BLaER1 (cell line): ENCODE measurements at regions not wholly inside any gene's neighbourhood (a gene's known extent, or its start where the extent isn't known, plus 50 kb on each side); places are given as distances from the start of the nearest gene placed in this dataset.

Source experiments
- H3K27ac ChIP-seq: shearing (Covaris generic); formaldehyde crosslinking; 2 replicates; pipeline ENCODE4 v1.8.1; 2022
- H3K27me3 ChIP-seq: shearing (Covaris generic); formaldehyde crosslinking; 2 replicates; pipeline ENCODE4 v1.8.1; 2022
- H3K36me3 ChIP-seq: shearing (Covaris generic); formaldehyde crosslinking; 2 replicates; pipeline ENCODE4 v1.8.1; 2022
- H3K4me1 ChIP-seq: shearing (Covaris generic); formaldehyde crosslinking; 2 replicates; pipeline ENCODE4 v1.8.1; 2022
- H3K4me2 ChIP-seq: shearing (Covaris generic); formaldehyde crosslinking; 2 replicates; pipeline ENCODE4 v1.8.1; 2022
- H3K4me3 ChIP-seq: shearing (Covaris generic); formaldehyde crosslinking; 2 replicates; pipeline ENCODE4 v1.8.1; 2022
- H3K9ac ChIP-seq: shearing (Covaris generic); formaldehyde crosslinking; 2 replicates; pipeline ENCODE4 v1.8.1; 2022
- H3K9me3 ChIP-seq: shearing (Covaris generic); formaldehyde crosslinking; 2 replicates; pipeline ENCODE4 v1.8.1; 2022
- H4K20me1 ChIP-seq: shearing (Covaris generic); formaldehyde crosslinking; 2 replicates; pipeline ENCODE4 v1.8.1; 2022
- Cebpa-rat ChIP-seq: shearing (Covaris generic); IDR thresholded peaks from 2 replicates; pipeline ENCODE4 v1.8.1; 2022

DNA sequence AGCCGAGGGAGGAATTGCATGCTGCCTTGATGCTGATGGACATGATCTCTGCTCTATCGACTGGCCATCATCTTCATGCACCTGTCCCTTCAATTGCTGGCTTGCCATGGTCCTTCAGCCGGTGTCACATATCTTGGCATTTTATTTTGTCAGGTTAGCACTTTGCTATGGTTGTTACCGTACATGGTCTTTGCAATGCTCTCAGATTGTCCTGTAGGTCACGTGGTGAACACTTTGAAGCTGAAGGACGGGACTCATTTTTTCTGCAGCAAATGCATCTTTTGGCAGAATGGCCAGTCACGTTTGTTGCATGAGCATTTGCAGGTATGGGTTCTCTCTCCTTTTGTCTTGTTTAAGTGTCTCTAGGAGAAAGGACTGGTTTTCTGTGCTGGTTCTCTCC, 326.8 kb upstream of the SHH start:
- no peak overlapping the region for H3K9ac ChIP-seq
- no peaks in the 10 kb centered on the region for H3K36me3 ChIP-seq
- no peak overlapping the region for H3K4me2 ChIP-seq
- no peak overlapping the region for H3K4me3 ChIP-seq
- H3K9me3 ChIP-seq = no peaks in the 10 kb centered on the region
- H4K20me1 ChIP-seq = no peaks in the 10 kb centered on the region
- no peaks in the 10 kb centered on the region for H3K27me3 ChIP-seq
- H3K4me1 ChIP-seq = peaks cover 9% of the 10 kb centered on the region; the same call in 1 of the 2 replicates
- H3K27ac ChIP-seq = no peak overlapping the region
- TF ChIP-seq Cebpa-rat = no peak

DNA sequence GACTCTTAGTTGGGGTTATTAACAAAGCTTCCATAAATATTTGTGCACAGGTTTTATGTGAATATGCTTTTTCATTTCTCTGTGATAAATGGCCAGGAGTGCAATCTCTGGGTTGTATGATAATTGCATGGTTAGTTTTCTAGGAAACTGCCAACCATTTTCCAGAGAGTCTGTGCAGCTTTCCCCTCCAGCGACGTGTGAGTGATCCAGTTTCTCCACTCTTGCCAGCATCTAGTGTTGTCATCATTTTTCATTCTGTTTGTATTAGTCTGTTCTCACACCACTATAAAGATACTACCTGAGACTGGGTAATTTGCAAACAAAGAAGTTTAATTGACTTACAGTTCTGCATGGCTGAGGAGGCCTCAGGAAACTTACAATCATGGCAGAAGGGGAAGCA, 319.6 kb upstream of the SHH start:
- Histone ChIP-seq H3K27ac (no peak overlapping the region), H3K9me3 (no peaks in the 10 kb centered on the region), H3K9ac (no peak overlapping the region), H3K4me1 (no peaks in the 10 kb centered on the region), H3K4me2 (no peak overlapping the region), H3K36me3 (no peaks in the 10 kb centered on the region), H3K27me3 (no peaks in the 10 kb centered on the region), H3K4me3 (no peak overlapping the region), H4K20me1 (no peaks in the 10 kb centered on the region)
- no peak for TF ChIP-seq Cebpa-rat

DNA sequence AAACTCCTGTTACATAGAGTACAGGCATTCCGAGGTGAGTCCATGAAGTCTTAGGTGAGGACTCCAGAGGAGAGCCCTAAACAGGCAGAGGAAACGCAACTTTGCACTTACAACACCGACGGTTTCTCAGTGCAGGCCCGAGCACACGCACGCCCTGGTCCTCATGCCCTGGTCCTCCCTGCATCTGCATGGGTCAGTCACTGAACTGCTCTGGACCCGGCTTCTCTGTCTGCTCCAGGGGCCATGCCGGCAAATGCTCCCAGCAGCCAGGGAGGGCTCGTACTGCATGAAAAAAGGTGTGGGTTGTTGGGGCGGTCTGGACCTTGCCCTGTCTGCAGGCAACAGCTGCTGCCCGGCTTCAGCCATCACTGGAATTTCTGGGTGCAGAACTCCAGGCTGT, 317.3 kb upstream of the SHH start:
- no peaks in the 10 kb centered on the region for H3K27me3 ChIP-seq
- H3K4me2 ChIP-seq = no peak overlapping the region
- no peak for TF ChIP-seq Cebpa-rat
- no peak overlapping the region for H3K9ac ChIP-seq
- no peaks in the 10 kb centered on the region for H3K4me1 ChIP-seq
- H3K27ac ChIP-seq = no peak overlapping the region
- H3K36me3 ChIP-seq = no peaks in the 10 kb centered on the region
- no peaks in the 10 kb centered on the region for H3K9me3 ChIP-seq
- no peak overlapping the region for H3K4me3 ChIP-seq
- H4K20me1 ChIP-seq = no peaks in the 10 kb centered on the region

DNA sequence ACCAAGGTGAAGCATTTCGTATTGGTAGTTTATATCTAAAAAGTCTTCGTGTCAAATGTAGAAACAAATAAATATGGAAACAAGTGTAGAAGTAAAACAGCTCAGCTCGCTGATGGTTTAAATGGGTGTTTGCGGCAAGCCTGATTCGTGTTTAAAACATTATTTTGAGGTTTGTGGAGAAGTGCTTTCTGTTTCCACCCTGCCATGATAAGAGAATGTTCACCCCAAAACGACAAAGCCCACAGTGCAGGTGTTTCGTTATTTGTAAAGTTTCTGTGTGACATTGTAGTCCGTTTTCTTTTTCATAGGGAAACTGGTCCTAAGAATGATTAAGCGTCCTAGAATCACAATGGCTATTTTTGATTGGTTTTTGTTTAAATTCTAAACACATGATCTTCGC, 316.2 kb upstream of the SHH start:
- no peaks in the 10 kb centered on the region for H3K36me3 ChIP-seq
- H3K9me3 ChIP-seq = no peaks in the 10 kb centered on the region
- no peak overlapping the region for H3K4me3 ChIP-seq
- H3K9ac ChIP-seq = no peak overlapping the region
- no peaks in the 10 kb centered on the region for H3K27me3 ChIP-seq
- H3K4me2 ChIP-seq = no peak overlapping the region
- no peak overlapping the region for H3K27ac ChIP-seq
- no peak for TF ChIP-seq Cebpa-rat
- no peaks in the 10 kb centered on the region for H3K4me1 ChIP-seq
- no peaks in the 10 kb centered on the region for H4K20me1 ChIP-seq

DNA sequence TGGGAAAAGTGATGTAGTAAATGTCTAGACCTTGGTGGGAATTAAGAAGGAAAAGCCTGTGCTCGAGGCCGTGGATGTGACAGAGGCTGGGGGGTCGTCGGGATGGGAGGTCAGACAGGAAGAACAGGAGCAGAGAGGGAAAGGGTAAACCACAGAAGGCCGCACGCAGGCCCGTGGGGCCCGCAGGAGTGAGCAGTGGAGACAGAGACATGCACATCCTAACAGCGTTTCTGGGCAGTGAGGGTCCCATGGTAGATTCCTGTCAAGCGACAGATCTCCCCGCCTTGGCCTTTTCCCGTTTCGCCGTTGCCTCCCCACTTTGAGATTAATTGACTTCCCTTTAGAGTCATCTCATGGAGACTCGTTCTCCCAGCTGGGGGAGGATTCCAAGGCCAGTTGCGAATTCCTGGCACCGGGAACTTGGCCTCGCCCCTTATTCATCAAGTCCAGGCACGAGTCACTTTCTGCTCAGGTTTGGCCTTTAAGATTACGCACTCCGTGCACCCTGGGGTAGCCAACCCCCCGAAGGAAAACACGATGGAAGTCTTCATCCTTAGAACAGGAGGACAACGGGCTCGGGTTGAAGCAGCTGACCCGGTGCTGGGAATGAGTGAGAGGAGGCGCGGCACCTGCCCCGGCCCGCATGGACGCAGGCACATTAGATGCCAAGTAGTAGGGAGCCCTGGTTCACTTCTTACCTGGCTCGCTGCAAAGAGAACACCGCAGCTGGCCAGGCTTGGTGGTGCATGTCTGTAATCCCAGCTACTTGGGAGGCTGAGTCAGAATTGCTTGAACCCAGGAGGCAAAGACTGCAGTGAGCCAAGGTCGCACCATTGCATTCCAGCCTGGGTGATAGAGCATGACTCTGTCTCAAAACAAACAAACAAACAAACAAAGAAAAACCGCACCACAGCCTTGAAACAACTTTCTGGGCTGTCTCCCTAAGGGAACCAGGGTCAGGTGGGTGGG, 315.2 kb upstream of the SHH start:
- Histone ChIP-seq H3K4me3 (no peak overlapping the region), H3K4me1 (no peaks in the 10 kb centered on the region), H3K27ac (no peak overlapping the region), H4K20me1 (no peaks in the 10 kb centered on the region), H3K4me2 (no peak overlapping the region), H3K9me3 (no peaks in the 10 kb centered on the region), H3K27me3 (no peaks in the 10 kb centered on the region), H3K9ac (no peak overlapping the region), H3K36me3 (no peaks in the 10 kb centered on the region)
- no peak for TF ChIP-seq Cebpa-rat

DNA sequence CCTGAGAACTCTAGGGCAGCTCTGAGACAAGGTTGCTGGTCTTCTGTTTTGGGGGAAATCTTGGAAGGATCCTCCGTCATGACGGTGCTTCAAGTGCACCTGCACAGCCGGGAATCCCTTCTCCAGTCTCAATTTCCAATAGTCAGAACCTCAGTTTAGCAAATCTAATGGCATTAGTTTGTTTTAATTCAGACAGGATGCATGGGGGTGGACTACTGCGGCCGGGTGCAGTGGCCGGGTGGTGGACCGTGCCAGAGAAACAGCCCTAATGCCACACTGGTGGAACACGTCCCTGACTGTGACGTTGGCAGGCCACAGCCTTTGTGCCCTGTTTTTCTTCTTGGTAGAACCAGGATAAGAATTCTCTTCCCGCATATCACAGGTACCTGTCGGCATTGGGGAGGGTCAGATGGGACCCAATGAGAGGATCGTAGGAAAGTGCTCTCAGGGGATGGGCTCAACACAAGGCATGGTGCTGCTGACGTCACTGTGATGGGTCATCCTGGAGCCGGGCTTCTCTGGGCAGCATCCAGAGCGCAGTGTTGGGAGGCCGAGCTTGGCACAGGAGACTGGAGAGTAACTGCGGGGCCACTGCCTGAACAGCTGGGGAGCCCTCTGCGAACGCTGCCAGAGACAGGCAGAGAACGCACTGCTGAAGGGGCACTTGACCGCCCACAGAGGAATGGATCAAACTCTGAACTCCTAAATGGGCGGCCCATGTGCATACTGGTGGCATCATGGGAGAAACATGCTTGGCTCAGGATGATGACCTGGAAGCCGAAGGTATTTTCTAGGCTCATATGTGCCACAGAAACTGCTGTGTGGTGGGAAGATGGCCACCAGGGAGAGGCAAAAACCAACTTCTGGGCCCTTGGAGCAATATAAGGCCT, 313.8 kb upstream of the SHH start:
- Histone ChIP-seq H3K4me2 (no peak overlapping the region), H3K36me3 (no peaks in the 10 kb centered on the region), H3K27me3 (no peaks in the 10 kb centered on the region), H3K4me1 (no peaks in the 10 kb centered on the region), H3K27ac (no peak overlapping the region), H3K4me3 (no peak overlapping the region), H3K9ac (no peak overlapping the region), H4K20me1 (no peaks in the 10 kb centered on the region), H3K9me3 (no peaks in the 10 kb centered on the region)
- no peak for TF ChIP-seq Cebpa-rat

DNA sequence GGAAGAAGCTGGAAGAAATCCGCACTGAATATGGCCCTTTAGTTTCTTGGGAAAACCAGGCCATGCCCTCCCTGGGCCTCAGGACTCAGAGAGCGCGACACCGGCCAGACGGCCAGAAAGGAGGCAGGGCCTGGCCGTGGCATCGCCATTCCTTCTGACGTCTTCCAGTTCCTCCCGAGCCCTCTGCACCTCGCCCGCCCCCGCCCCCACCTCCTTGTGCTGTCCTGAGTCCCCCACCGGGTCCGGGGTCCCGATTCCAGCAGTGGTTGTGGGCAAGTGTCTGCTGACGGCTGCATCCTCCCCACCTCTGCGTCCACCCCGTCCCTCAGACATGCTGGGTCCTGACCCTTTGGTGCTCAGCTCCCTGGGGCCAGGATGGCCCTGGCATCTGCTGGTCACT, 312.1 kb upstream of the SHH start:
- no peak overlapping the region for H3K4me2 ChIP-seq
- H3K4me1 ChIP-seq = no peaks in the 10 kb centered on the region
- H3K9me3 ChIP-seq = no peaks in the 10 kb centered on the region
- no peak overlapping the region for H3K9ac ChIP-seq
- no peaks in the 10 kb centered on the region for H3K27me3 ChIP-seq
- TF ChIP-seq Cebpa-rat = no peak
- H3K36me3 ChIP-seq = no peaks in the 10 kb centered on the region
- no peaks in the 10 kb centered on the region for H4K20me1 ChIP-seq
- H3K27ac ChIP-seq = no peak overlapping the region
- no peak overlapping the region for H3K4me3 ChIP-seq

DNA sequence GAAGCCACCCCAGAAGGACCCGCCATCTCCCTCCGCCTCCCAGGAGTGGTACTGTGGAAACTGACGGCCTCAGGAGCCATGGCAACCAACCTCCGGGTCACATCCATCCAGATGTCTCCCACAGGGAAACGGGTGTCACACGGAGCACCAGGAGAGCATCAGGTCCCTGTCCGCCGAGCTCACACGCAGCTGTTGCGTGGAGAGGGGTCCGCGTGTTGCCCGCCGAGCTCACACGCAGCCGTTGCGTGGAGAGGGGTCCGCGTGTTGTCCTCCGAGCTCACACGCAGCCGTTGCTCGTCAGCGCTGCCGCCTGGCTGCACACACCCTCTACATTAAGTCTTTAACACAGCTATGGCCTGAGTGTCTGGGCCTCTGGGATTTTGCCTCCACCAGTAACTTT, 311.1 kb upstream of the SHH start:
- H4K20me1 ChIP-seq = no peaks in the 10 kb centered on the region
- no peaks in the 10 kb centered on the region for H3K27me3 ChIP-seq

DNA sequence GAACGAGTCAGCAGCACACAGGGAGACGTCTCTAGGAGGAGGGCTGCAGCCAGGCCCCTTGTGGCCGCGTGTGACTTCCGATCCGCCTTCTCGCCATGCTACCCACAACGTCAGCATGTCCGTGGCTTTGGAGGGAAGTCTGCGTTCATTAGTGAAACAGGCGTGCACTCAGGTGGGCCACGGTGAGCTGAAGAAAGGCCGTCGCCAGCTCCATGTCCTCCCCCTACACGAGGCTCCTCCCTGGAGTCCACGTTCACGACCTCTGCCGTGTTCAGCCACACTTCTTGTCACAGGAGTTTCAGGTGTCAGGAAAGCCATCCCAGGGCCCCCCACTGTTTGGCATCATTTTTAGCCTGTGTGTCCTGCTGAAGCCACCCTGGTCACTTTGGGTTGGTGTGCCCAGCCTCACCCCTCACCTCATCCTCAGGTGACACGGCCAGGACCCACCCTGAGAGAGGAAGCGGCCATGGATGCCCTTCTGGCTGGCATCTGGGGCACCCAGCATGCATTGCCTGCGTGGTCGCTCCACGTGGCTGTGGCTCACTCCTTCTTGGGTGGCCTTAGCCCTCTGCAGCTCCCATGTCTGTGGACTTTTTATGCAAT, 310.6 kb upstream of the SHH start:
- no peak overlapping the region for H3K4me3 ChIP-seq
- no peaks in the 10 kb centered on the region for H3K27me3 ChIP-seq
- no peaks in the 10 kb centered on the region for H3K9me3 ChIP-seq
- no peak overlapping the region for H3K27ac ChIP-seq
- H3K9ac ChIP-seq = no peak overlapping the region
- H4K20me1 ChIP-seq = no peaks in the 10 kb centered on the region
- no peaks in the 10 kb centered on the region for H3K4me1 ChIP-seq
- no peak for TF ChIP-seq Cebpa-rat
- no peaks in the 10 kb centered on the region for H3K36me3 ChIP-seq
- H3K4me2 ChIP-seq = no peak overlapping the region

More for the DNA sequence above, 311.1 kb upstream of the SHH start:
- Histone ChIP-seq H3K9ac (no peak overlapping the region), H3K4me3 (no peak overlapping the region), H3K9me3 (no peaks in the 10 kb centered on the region), H3K36me3 (no peaks in the 10 kb centered on the region), H3K4me2 (no peak overlapping the region), H3K4me1 (no peaks in the 10 kb centered on the region), H3K27ac (no peak overlapping the region)
- TF ChIP-seq Cebpa-rat = no peak
